HEK293 (cell line): ENCODE measurements at regions not wholly inside any gene's neighbourhood (a gene's known extent, or its start where the extent isn't known, plus 50 kb on each side); places are given as distances from the start of the nearest gene placed in this dataset.

Experiments used
- CTCF ChIA-PET: fragments of 350-600 bp; formaldehyde crosslinking; extraction: SDS; loops from one replicate; lab custom pipeline; 2021; ENCODE audit warnings: antibody characterized with exemption; lab: Yijun Ruan, JAX
- POLR2A ChIA-PET: fragments of 300-600 bp; formaldehyde crosslinking; extraction: SDS; loops from one replicate; lab custom pipeline; 2020; ENCODE audit warnings: antibody characterized with exemption, inconsistent platforms; lab: Yijun Ruan, JAX
- H3K27ac ChIP-seq: fragments of 200-500 bp; sonication (Bioruptor generic); 2 replicates; pipeline ENCODE4 v1.5.1; 2014; ENCODE audit warnings: low read depth, low read length, control low read depth, inconsistent platforms; ENCODE audit errors: extremely low read depth
- H3K36me3 ChIP-seq, 2 experiments: fragments of 200-500 bp in 1 of 2; sonication (Bioruptor generic) in 1 of 2; 1 replicate in 1 of 2; 2 replicates in 1 of 2; pipeline ENCODE4 v1.5.1; 2014 to 2017; ENCODE audit warnings: inconsistent platforms in 2 of 2, low read length in 2 of 2; ENCODE audit not compliant: control insufficient read depth in 2 of 2, insufficient read depth in 1 of 2
- H3K4me1 ChIP-seq: fragments of 200-500 bp; sonication (Bioruptor generic); 2 replicates; pipeline ENCODE4 v1.5.1; 2014; ENCODE audit warnings: mild to moderate bottlenecking, low read length, inconsistent platforms; ENCODE audit not compliant: control insufficient read depth, insufficient read depth
- H3K4me3 ChIP-seq: 2 replicates; pipeline ENCODE4 v1.5.1; 2011; ENCODE audit warnings: low read depth, mild to moderate bottlenecking, control low read depth, low read length, moderate library complexity
- H3K9me3 ChIP-seq: fragments of 200-500 bp; sonication (Bioruptor generic); 2 replicates; pipeline ENCODE4 v1.5.1; 2014; ENCODE audit warnings: low read depth, low read length, inconsistent platforms; ENCODE audit not compliant: control insufficient read depth, insufficient read depth
- PRDM4 ChIP-seq: fragments of 450-650 bp; formaldehyde crosslinking; IDR thresholded peaks from 2 replicates; pipeline ENCODE4 v1.5.1; 2017; ENCODE audit warnings: missing biosample characterization, missing genetic modification characterization
- REPIN1 ChIP-seq: fragments of 450-650 bp; formaldehyde crosslinking; IDR thresholded peaks from 2 replicates; pipeline ENCODE4 v1.5.1; 2017; ENCODE audit warnings: missing biosample characterization, missing genetic modification characterization, low read depth
- REST ChIP-seq: fragments of 450-650 bp; formaldehyde crosslinking; IDR thresholded peaks from 2 replicates; pipeline ENCODE4 v1.5.1; 2016; ENCODE audit warnings: missing biosample characterization, missing genetic modification characterization
- SP3 ChIP-seq: fragments of 450-650 bp; formaldehyde crosslinking; IDR thresholded peaks from 2 replicates; pipeline ENCODE4 v1.5.1; 2016; ENCODE audit warnings: missing biosample characterization, missing genetic modification characterization
- WT1 ChIP-seq: fragments of 450-650 bp; formaldehyde crosslinking; IDR thresholded peaks from 2 replicates; pipeline ENCODE4 v1.5.1; 2016; ENCODE audit warnings: missing biosample characterization, missing genetic modification characterization
- ZBTB20 ChIP-seq: fragments of 450-650 bp; formaldehyde crosslinking; IDR thresholded peaks from 2 replicates; pipeline ENCODE4 v1.5.1; 2016; ENCODE audit warnings: missing biosample characterization, missing genetic modification characterization
- ZBTB26 ChIP-seq: fragments of 450-650 bp; formaldehyde crosslinking; optimal IDR thresholded peaks from 2 replicates; pipeline ENCODE3; 2016; ENCODE audit warnings: missing biosample characterization, mild to moderate bottlenecking, missing genetic modification characterization
- ZIC2 ChIP-seq: fragments of 450-650 bp; formaldehyde crosslinking; IDR thresholded peaks from 2 replicates; pipeline ENCODE4 v1.5.1; 2016; ENCODE audit warnings: missing biosample characterization, missing genetic modification characterization
- ZNF16 ChIP-seq: fragments of 450-650 bp; formaldehyde crosslinking; IDR thresholded peaks from 2 replicates; pipeline ENCODE4 v1.5.1; 2016; ENCODE audit warnings: low read depth, missing biosample characterization, missing genetic modification characterization
- ZNF211 ChIP-seq: fragments of 450-650 bp; formaldehyde crosslinking; IDR thresholded peaks from 2 replicates; pipeline ENCODE4 v1.5.1; 2016; ENCODE audit warnings: low read depth, missing biosample characterization, missing genetic modification characterization
- ZNF26 ChIP-seq: fragments of 450-650 bp; formaldehyde crosslinking; IDR thresholded peaks from 2 replicates; pipeline ENCODE4 v1.5.1; 2016; ENCODE audit warnings: missing biosample characterization, missing genetic modification characterization
- ZNF600 ChIP-seq: fragments of 450-650 bp; formaldehyde crosslinking; IDR thresholded peaks from 2 replicates; pipeline ENCODE4 v1.5.1; 2016; ENCODE audit warnings: missing biosample characterization, missing genetic modification characterization
- ZNF623 ChIP-seq: fragments of 450-650 bp; formaldehyde crosslinking; IDR thresholded peaks from 2 replicates; pipeline ENCODE4 v1.5.1; 2016; ENCODE audit warnings: missing biosample characterization, missing genetic modification characterization
- ZNF660 ChIP-seq: fragments of 450-650 bp; IDR thresholded peaks from 2 replicates; pipeline ENCODE4 v1.5.1; 2018; ENCODE audit warnings: missing biosample characterization, mild to moderate bottlenecking, missing genetic modification characterization
- ZNF707 ChIP-seq: fragments of 450-650 bp; formaldehyde crosslinking; IDR thresholded peaks from 2 replicates; pipeline ENCODE4 v1.5.1; 2016; ENCODE audit warnings: missing biosample characterization, missing genetic modification characterization
- ZNF792 ChIP-seq: fragments of 450-650 bp; formaldehyde crosslinking; IDR thresholded peaks from 2 replicates; pipeline ENCODE4 v1.5.1; 2016; ENCODE audit warnings: missing biosample characterization, missing genetic modification characterization
- TF ChIP-seq, protein P1 (sequence below): fragments of 450-650 bp; formaldehyde crosslinking; IDR thresholded peaks from 2 replicates; pipeline ENCODE4 v1.5.1; 2016; ENCODE audit warnings: missing biosample characterization, missing genetic modification characterization
- TF ChIP-seq, protein P2 (sequence below): fragments of 450-650 bp; formaldehyde crosslinking; IDR thresholded peaks from 2 replicates; pipeline ENCODE4 v1.5.1; 2017; ENCODE audit warnings: missing biosample characterization, missing genetic modification characterization

DNA sequence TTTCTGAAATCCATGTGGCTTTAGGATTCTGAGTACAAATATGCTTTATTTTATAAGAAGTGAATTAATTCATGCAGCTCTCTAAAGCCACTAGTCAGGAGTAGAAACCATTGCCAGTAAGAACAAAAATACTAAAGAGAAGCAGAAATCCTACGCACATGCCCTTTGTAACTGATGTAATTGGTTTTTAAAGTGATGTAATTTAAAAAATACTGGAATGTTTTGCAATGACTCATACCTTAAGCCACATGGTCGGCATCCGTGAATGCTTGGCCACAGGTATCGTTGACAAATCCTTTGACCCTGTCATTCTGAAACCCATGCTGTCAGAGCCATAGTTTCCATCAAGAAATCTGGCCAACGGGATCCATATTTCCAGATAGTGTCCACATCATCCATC, 213.3 kb downstream of the ACKR3 start (continued):
- TF ChIP-seq SP3 (no peak), ZNF26 (tag by site-specific recombination) (no peak), ZNF792 (no peak)
- TF ChIP-seq, protein P1, sequence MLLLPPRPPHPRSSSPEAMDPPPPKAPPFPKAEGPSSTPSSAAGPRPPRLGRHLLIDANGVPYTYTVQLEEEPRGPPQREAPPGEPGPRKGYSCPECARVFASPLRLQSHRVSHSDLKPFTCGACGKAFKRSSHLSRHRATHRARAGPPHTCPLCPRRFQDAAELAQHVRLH (tag by site-specific recombination) = no peak

DNA sequence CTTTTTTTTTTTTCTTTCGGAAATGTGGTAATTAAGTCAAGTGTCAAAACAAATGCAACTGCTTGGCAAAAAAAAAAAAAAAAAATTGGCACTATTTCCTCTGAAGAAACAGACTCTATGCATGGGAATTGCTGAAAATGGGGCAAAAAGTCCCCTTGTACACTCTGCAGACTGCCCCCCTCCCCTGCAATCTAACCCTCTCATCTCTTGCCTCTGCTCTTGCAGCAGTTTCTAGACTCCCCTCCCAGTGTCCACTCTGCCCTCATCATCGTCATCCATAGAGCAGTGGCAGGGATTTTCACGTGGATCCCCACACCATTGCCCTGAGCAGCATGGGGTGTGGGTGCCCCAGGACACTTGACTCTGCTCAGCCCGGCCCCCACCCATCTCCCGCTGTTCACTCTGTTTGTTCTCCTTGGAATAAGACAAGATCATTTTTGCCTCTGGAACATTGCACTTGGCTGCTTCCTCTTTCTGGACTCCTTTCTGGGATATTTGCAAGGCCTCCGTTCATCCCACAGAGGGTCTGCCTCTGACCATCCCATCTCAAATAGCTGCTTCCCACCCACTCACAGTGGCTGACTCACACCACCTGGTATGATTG, 213.9 kb downstream of the ACKR3 start:
- Histone ChIP-seq H3K27ac (no peak overlapping the region), H3K4me3 (no peak overlapping the region), H3K36me3 (no peaks in the 10 kb centered on the region), H3K9me3 (no peaks in the 10 kb centered on the region), H3K4me1 (no peaks in the 10 kb centered on the region)
- CTCF ChIA-PET = interaction anchor here (0.7 kb wide), 1 partner anchor 17 kb away, joined by 3 read pairs; no protein-coding TSS in a partner anchor
- POLR2A ChIA-PET = no interaction called here
- TF ChIP-seq ZNF600 (tag by site-specific recombination) = no peak
- TF ChIP-seq ZNF623 (tag by site-specific recombination) = peak; percentile 30; the same call in 1 of the 2 replicates
- no peak for TF ChIP-seq ZBTB20 (tag by site-specific recombination)
- peak; percentile 82 for TF ChIP-seq PRDM4
- no peak for TF ChIP-seq REPIN1 (tag by site-specific recombination)
- TF ChIP-seq WT1 (tag by site-specific recombination) = no peak
- no peak for TF ChIP-seq ZIC2
- TF ChIP-seq ZNF707 (tag by site-specific recombination) = no peak
- no peak for TF ChIP-seq ZBTB26 (tag by site-specific recombination)
- TF ChIP-seq, protein P2, sequence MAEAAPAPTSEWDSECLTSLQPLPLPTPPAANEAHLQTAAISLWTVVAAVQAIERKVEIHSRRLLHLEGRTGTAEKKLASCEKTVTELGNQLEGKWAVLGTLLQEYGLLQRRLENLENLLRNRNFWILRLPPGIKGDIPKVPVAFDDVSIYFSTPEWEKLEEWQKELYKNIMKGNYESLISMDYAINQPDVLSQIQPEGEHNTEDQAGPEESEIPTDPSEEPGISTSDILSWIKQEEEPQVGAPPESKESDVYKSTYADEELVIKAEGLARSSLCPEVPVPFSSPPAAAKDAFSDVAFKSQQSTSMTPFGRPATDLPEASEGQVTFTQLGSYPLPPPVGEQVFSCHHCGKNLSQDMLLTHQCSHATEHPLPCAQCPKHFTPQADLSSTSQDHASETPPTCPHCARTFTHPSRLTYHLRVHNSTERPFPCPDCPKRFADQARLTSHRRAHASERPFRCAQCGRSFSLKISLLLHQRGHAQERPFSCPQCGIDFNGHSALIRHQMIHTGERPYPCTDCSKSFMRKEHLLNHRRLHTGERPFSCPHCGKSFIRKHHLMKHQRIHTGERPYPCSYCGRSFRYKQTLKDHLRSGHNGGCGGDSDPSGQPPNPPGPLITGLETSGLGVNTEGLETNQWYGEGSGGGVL (tag by site-specific recombination) = no peak
- no peak for TF ChIP-seq ZNF211 (tag by site-specific recombination)

GRCh38 chr2:236785611-236786057, 216.0 kb downstream of the ACKR3 start:
- Histone ChIP-seq H3K4me3 (no peak overlapping the region), H3K36me3 (no peaks in the 10 kb centered on the region), H3K9me3 (no peaks in the 10 kb centered on the region), H3K4me1 (no peaks in the 10 kb centered on the region), H3K27ac (no peak overlapping the region)
- ChIA-PET POLR2A (no interaction called here), CTCF (interaction anchor here (0.6 kb wide), 1 partner anchor 454 kb away, joined by 3 read pairs; no protein-coding TSS in a partner anchor)
- TF ChIP-seq ZNF660 (tag by site-specific recombination) (no peak), SP3 (no peak), REST (tag by site-specific recombination) (no peak), ZNF16 (tag by site-specific recombination) (no peak)
